ENCODE measurements at regions not wholly inside any gene's neighbourhood (a gene's known extent, or its start where the extent isn't known, plus 50 kb on each side); places are given as distances from the start of the nearest gene placed in this dataset.

DNA sequence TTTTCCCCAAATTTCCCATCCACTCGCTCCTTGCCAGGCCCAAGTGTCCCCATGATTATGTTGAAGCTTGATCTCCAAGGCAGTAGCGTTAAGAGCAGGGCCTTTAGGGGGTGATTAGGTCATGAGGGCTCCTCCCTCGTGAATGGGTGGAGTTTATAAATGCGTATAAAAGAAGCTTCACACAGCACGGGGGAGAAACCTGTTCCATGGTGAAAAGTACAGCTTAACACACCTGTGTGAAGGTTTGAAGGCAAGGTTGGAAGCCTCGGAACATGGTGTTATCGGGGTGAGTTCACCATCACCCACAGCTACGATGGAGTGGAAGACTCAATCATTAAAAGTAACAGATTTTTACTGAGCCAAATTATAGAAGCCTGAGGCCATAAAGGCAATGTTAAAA, 137.4 kb upstream of the ALKAL2 start:
- no peaks in the 10 kb centered on the region for H3K36me3 Mint-ChIP-seq (ENCODE audit: low read depth)
- WGBS, 2 experiments (ENCODE audit: insufficient coverage in 1 of 2, insufficient read length in 1 of 2): 86 to 89% methylated on average over 7 to 8 of the region's 8 CpGs
- H3K4me1 ChIP-seq (ENCODE audit: control insufficient read depth, insufficient read depth, low read length): no peaks in the 10 kb centered on the region
- no peaks in the 10 kb centered on the region for H3K27me3 Mint-ChIP-seq (ENCODE audit: insufficient read depth)
- no peak overlapping the region for H3K4me3 Mint-ChIP-seq
- H3K36me3 ChIP-seq (ENCODE audit: control insufficient read depth, insufficient read depth, low read length): no peaks in the 10 kb centered on the region
- no peaks in the 10 kb centered on the region for H3K9me3 ChIP-seq (ENCODE audit: control insufficient read depth, low read length)
- DNase-seq: peak; percentile 47
- H3K9ac ChIP-seq (ENCODE audit: extremely low read depth, low read length, poor library complexity, severe bottlenecking): no peak overlapping the region
- H3K27ac Mint-ChIP-seq: peak overlapping the region; percentile 62
- H3K9me3 Mint-ChIP-seq: no peaks in the 10 kb centered on the region
- TF ChIP-seq, protein P1, sequence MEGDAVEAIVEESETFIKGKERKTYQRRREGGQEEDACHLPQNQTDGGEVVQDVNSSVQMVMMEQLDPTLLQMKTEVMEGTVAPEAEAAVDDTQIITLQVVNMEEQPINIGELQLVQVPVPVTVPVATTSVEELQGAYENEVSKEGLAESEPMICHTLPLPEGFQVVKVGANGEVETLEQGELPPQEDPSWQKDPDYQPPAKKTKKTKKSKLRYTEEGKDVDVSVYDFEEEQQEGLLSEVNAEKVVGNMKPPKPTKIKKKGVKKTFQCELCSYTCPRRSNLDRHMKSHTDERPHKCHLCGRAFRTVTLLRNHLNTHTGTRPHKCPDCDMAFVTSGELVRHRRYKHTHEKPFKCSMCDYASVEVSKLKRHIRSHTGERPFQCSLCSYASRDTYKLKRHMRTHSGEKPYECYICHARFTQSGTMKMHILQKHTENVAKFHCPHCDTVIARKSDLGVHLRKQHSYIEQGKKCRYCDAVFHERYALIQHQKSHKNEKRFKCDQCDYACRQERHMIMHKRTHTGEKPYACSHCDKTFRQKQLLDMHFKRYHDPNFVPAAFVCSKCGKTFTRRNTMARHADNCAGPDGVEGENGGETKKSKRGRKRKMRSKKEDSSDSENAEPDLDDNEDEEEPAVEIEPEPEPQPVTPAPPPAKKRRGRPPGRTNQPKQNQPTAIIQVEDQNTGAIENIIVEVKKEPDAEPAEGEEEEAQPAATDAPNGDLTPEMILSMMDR (conservative IDR thresholded peaks at IDR 0.05): no peak
- no peak overlapping the region for H3K27ac ChIP-seq (ENCODE audit: low read depth, low read length)
- no peaks in the 10 kb centered on the region for H3K27me3 ChIP-seq (ENCODE audit: control insufficient read depth, insufficient read depth, low read length, poor library complexity, severe bottlenecking)
- H3K4me1 Mint-ChIP-seq: peaks cover 7% of the 10 kb centered on the region
- H3K4me3 ChIP-seq (ENCODE audit: low read length): no peak overlapping the region

DNA sequence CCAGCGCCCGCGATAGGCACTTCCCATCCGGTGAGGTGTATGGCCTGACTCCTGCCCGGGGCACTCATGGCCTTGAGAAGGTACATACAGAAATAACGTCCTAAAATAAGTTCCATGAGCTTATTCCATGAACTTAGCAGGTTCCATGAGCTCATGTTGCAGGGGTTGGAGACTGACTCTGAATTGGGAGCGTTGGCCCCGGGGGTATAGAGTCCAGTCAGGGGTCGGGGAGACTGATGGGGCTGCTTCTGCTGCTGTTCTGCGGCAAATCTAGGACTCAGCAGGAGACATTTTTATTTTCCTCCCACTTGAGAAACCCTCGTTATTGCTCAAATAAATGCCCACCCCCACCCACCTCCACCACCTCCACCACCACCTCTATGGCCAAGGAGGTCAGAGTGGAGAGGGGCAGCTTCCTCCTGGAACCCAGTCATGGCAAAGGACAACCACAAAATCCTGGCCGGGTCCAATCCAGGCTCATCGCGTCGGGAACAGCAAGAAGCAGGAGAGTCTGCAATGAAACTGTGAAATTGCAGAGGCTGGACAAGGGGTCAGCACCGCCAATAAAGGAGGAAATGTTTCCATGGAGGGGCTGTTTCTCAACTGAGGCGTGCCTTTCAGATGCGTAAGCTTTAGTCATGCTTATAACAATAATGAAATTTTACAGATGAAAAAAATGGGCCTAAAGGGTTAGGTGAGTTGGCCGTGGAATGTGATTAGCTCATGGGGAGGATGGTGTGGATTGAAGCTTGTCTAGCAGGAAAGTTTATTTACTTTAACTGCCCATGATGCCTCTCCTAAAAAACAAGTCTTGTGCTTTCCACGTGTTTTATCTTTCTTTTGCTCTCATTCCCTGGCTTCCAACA, 136.6 kb upstream of the ALKAL2 start:
- Mint-ChIP-seq H3K9me3 (no peaks in the 10 kb centered on the region), H3K4me1 (peaks cover 7% of the 10 kb centered on the region), H3K27ac (peak overlapping the region; percentile 62), H3K36me3 (ENCODE audit: low read depth) (no peaks in the 10 kb centered on the region), H3K27me3 (ENCODE audit: insufficient read depth) (no peaks in the 10 kb centered on the region), H3K4me3 (no peak overlapping the region)
- 89 to 93% methylated on average over 12 to 20 of the region's 20 CpGs for WGBS, 2 experiments (ENCODE audit: insufficient coverage in 1 of 2, insufficient read length in 1 of 2)
- H3K4me1 ChIP-seq (ENCODE audit: control insufficient read depth, insufficient read depth, low read length): no peaks in the 10 kb centered on the region
- H3K27ac ChIP-seq (ENCODE audit: low read depth, low read length): no peak overlapping the region
- TF ChIP-seq, protein P1 (conservative IDR thresholded peaks at IDR 0.05): no peak
- no peaks in the 10 kb centered on the region for H3K27me3 ChIP-seq (ENCODE audit: control insufficient read depth, insufficient read depth, low read length, poor library complexity, severe bottlenecking)
- no peaks in the 10 kb centered on the region for H3K36me3 ChIP-seq (ENCODE audit: control insufficient read depth, insufficient read depth, low read length)
- H3K9me3 ChIP-seq (ENCODE audit: control insufficient read depth, low read length): no peaks in the 10 kb centered on the region
- no peak overlapping the region for H3K4me3 ChIP-seq (ENCODE audit: low read length)
- H3K9ac ChIP-seq (ENCODE audit: extremely low read depth, low read length, poor library complexity, severe bottlenecking): no peak overlapping the region
- peak; percentile 42 for DNase-seq

DNA sequence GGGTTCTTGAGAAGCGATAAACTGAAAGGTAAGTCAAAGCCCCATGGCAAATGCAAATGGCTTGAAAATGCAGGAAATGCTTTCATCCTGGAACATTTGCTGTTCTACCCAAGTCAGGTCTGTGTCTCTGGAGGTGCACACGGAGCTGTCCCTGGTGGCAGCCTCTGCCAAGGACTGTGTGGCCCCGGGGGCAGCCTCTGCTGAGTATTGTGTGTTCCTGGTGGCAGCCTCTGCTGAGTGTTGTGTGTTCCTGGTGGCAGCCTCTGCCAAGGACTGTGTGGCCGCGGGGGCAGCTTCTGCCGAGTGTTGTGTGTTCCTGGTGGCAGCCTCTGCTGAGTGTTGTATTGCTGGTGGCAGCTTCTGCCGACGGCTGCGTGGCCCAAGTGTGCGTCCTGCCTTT, 135.6 kb upstream of the ALKAL2 start:
- WGBS, 2 experiments (ENCODE audit: insufficient coverage in 1 of 2, insufficient read length in 1 of 2): 62 to 87% methylated on average over 3 to 10 of the region's 10 CpGs
- DNase-seq: peak; percentile 60
- Histone ChIP-seq H3K4me1 (ENCODE audit: control insufficient read depth, insufficient read depth, low read length) (no peaks in the 10 kb centered on the region), H3K36me3 (ENCODE audit: control insufficient read depth, insufficient read depth, low read length) (no peaks in the 10 kb centered on the region), H3K9ac (ENCODE audit: extremely low read depth, low read length, poor library complexity, severe bottlenecking) (no peak overlapping the region), H3K27me3 (ENCODE audit: control insufficient read depth, insufficient read depth, low read length, poor library complexity, severe bottlenecking) (no peaks in the 10 kb centered on the region), H3K4me3 (ENCODE audit: low read length) (no peak overlapping the region), H3K9me3 (ENCODE audit: control insufficient read depth, low read length) (no peaks in the 10 kb centered on the region), H3K27ac (ENCODE audit: low read depth, low read length) (no peak overlapping the region)
- Mint-ChIP-seq H3K27me3 (ENCODE audit: insufficient read depth) (no peaks in the 10 kb centered on the region), H3K4me3 (no peak overlapping the region), H3K4me1 (peaks cover 7% of the 10 kb centered on the region), H3K36me3 (ENCODE audit: low read depth) (no peaks in the 10 kb centered on the region), H3K27ac (no peak overlapping the region), H3K9me3 (no peaks in the 10 kb centered on the region)
- TF ChIP-seq, protein P1 (conservative IDR thresholded peaks at IDR 0.05): no peak
